ENCODE measurements at regions not wholly inside any gene's neighbourhood (a gene's known extent, or its start where the extent isn't known, plus 50 kb on each side); places are given as distances from the start of the nearest gene placed in this dataset.

DNA sequence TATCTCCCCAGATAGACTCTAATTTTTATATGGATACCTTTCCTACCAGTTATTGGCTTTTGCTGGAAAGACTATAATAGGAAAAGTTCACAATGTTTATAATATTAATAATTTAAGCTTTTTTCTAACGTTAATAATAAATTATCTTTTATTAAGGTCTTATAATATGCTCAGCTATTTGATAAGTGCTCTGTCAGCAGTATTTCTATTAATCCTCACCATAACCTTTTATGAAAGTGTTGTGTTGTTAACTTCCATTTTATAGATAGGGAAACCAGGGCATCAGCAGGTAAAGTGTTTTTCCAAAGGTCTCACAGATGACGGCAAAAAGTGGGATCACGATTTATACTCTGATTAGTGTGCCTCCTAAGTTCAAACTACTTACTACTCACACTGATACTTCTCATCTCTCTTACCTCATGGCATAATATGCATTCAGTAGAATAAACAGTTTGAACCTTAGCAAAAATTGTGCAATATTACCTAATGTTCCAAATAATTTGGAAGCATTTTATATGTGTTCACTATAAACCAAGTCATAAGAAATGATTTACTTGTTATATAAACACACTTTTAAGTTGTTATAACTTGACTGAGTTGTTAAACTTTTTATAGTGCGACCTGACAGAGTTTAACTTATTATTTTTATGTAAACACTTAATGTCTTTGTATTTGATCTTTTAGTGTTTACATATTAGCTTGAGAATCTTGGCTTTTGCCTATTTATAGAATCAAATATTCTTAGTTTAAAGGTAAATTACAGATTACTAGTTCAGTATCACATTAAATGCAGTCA lies 274.9 kb upstream of the DCBLD2 start:
- no peak for DNase-seq

DNA sequence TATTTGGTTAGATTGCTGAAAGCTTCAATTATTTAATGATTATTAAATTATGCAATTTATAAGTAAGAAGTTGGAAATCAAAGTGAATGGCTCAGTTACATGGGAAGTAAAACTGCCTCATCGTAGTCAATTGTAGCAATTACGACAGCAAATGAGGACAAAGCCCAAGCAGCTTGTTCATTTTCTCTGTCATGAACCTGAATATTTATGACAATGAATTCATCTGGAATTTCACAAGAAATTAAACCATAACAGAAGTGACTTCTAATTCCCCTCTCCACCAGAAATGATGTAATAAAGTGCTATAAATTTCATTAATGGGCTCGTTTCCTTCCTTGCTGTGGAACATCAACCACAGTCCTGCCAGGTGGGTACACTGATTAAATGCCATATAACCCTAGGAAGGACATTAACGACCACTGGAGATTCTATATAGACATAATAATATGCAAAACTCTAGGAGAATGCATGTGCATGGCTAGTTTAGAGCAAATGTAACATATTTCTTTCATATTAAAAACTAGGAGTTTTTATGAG lies 273.8 kb upstream of the DCBLD2 start:
- no peak for DNase-seq

DNA sequence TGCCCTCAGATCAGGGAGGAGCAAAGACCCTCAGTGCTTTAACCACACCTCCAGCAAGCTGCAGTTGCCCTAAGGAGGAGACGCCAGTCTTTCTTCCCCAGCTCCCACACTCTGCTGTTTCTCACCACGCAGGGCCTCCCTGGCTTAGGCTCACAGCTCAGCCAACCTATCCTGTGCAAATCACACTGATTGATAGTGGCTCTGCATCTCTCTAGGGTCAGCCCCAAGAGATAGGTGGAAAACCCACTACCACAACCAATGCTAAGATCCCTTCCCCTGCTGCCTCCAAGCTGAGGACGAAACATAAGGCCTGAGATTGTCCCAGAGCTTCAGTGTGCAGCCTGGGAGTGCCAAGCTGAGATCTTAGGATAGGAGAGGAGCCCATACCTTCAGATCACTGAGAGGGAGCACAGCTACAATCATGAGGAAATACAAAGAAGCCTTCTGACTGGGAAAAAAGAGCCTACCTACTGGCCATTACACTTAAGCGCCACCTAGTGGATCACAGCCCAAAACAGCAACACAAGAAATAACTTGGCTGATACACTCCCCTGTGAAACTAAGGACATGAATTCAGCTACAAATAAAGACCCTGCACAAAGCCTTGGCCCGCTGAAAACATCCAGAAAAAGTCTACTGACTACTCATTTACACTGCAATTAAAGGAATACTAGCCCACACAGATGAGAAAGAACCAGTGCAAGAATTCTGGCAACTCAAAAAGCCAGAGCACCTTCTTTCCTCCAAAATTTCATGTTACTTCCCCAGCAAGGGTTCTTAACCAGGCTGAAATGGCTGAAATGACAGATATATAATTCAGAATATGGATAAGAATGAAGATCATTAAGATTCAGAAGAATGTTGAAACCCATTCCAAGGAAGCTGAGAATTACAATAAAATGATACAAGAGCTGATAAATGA lies 271.5 kb upstream of the DCBLD2 start:
- DNase-seq = peak; percentile 49

GRCh38 chr3:99171800-99172199 lies 270.3 kb upstream of the DCBLD2 start:
- DNase-seq = no peak

DNA sequence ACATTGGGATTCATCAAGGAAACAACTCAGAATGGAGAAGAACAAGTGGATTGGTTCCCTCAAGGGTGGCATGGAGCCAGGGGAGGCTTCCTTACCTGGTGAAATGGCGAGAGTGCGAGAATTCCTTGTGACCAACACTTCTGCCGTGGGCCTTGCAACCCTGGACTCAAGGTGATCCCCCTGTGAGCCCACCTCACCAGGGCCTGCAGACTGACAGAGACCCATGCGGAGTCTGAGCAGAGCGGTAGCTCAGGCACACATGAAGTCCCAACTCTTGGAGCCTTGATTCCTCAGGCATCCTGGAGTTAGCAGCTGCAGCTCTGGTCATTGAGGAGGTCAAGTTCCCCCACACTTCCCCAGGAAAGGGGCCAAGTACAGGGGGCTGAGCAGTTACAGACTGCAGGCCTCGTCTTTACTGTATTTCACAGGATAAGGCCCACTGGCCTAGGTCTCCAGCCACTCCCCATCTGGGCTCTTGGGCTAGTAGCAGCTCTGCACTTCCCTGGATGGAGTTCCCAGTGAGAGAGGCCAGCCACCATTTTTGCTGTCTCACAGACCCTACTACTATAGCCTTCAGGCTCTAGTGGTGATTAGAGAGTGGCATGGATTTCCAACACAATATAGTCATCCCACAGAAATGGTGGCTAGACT lies 269.5 kb upstream of the DCBLD2 start:
- no peak for DNase-seq

DNA sequence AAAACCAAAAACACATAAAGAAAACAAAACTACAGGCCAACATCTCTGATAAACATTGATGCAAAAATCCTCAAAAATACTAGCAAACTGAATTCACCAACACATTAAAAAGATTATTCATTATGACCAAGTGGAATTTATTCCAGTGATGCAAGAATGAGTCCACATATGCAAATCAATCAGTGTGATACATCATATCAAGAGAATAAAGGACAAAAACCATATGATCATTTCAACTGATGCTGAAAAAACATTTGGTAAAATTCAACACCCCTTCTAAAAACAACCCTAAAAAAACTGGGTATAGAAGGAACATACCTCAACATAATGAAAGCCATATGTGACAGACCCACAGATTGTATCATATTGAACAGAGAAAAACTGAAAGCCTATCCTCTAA lies 265.6 kb upstream of the DCBLD2 start:
- DNase-seq = no peak

GRCh38 chr3:99163314-99163713 lies 261.8 kb upstream of the DCBLD2 start:
- DNase-seq = no peak

DNA sequence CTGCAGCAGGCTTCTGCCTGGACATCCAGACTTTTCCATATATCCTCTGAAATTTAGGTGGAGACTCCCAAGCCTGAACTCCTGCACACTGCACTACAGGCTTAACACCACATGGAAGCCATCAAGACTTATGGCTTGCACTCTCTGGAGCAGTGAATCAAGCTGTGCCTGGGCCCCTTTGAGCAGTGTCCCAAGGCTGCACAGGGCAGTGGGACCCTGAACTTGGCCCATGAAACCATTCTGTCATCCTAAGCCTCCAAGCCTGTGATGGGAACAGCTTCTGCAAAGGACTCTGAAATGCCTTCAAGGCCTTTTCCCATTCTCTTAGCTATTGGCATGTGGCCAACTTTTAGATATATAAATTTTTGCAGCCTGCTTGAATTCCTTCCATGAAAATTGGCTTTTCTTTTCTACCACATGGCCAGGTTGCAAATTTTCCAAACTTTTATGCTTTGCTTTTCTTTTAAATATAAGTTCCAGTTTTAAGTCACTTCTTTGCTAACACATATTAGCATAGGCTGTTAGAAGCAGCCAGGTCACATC lies 257.8 kb upstream of the DCBLD2 start:
- no peak for DNase-seq

DNA sequence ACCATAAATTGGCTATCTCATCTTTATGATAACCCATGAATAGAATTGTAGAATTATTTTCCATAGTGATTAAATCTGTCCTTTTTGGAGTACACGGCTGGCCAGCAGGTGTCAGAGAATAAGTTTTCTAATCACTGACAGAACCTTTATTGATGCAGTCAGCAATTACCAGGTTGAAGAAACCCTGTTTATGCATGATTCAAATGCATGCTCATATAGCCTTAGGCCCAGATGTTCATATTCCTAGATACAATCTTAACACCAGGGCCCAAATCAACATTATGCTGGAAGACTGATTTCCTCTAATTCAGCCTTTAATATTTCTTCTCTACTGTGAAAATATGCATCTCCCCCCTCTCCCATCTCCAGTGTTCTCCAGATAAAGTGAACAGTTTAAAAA lies 243.5 kb upstream of the DCBLD2 start:
- DNase-seq = no peak

- no peak for DNase-seq
Measured at GRCh38 chr3:99143493-99143892, 242.0 kb upstream of the DCBLD2 start.

- no peak for DNase-seq
Measured at GRCh38 chr3:99134986-99135385, 233.5 kb upstream of the DCBLD2 start.

- DNase-seq = no peak
Measured at GRCh38 chr3:99131876-99132275, 230.4 kb upstream of the DCBLD2 start.

DNA sequence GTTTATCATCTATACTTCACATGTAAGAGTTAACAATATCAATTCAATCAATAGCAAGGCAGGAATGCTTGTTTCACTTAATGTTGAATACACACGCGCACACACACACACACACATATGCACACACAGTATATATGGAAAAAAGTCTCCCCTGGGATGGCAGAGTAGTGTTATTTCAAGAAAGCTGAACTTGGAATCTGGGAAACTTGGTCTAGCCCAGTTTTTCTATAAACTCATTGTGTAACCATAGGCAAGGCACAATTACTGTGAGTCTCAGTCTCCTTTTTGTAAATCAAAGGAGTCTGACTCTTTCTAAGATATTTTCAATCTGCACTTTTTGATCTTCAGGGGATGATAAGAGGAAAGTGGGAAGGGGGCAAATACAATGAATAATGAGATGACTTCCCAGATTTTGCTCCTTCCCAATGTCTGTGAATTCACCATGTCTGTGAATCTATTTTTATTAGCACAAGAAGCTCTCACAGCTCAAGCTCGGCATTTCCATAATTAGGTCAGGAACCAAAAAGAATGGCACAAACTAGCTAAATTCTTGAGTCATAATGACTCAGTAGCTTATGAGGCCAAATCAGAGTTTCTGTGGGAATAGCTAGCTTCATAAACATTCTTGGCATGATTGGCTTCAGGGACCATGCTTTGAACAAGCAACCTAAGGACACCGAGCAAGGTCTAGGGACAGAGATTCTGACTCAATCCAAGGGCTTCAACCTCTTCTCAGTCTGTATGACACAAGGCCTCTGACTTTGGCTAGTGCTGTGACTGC lies 227.4 kb upstream of the DCBLD2 start:
- no peak for DNase-seq

DNA sequence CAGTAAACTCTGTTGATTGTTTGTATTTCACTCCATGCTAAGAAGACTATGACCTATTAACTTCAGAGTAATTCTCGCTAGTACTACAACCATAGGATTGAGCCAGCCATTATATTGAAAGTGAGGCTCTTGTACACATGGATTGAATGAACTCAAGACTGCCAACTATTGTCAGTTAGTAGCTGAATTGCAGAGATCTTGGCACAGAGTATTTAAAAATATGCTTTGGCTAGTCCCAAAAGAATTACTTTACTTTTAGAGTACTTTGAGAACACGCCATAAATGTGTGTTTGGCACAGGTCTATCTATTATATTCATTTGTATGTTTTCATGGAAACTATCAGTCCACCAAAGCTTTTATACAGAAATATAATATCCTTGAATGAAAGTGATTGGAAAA lies 226.7 kb upstream of the DCBLD2 start:
- DNase-seq = no peak

DNA sequence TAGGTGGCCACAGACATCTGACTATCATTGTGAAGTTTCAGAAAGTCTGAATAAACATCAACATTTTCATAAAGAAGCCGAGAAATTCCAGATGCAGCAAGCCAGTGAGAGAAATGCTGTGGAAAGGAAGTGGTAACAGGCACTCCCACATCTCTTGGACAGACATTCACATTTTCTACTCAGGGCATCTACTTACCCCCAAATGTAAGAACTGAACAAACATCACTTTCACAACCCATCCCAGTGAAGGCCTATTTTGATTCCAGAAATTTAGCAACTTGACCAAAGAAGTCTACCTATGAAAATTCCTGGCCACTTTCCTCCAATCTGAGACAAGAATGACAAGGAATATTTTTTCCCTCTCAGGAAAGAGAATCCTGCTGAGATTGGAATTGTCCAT lies 224.8 kb upstream of the DCBLD2 start:
- DNase-seq = no peak

GRCh38 chr3:99119385-99119784 lies 217.9 kb upstream of the DCBLD2 start:
- DNase-seq = no peak

DNA sequence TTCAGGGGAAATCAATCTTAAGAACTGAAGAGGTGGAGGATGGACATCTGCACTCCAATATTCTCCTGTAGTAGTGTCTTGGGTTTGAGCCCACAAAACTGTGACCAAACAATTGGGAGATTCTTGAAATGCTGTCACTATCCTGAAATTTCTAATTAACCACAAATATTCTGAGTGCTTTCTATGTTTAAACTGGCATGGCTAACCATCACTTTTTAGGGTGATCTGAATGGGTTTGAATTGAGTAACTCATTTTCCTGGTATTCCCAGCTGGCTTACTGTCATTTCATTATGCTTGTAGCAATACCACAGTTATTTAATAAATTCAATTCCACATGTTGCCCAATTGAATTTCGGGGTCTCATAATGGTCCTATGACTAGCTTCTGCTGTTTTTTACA lies 216.9 kb upstream of the DCBLD2 start:
- no peak for DNase-seq

GRCh38 chr3:99114565-99115291 lies 213.2 kb upstream of the DCBLD2 start:
- DNase-seq = no peak

DNA sequence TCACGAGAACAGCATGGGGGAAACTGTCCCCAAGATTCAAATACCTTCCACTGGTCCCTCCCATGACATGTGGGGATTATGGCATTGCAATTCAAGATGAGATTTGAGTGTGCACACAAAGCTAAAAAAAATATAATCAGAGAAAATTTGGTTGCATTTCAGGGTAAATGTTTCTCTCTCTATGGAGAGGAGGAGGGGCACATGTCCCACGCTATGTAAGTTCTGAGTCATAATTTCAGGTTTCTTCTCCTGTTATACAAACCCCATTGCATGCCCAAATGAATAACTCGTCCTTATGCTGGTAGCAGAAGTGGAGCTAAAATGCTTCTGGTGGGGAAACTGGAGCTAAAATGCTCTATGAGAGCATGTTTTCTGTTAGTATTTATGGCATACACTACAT lies 209.7 kb upstream of the DCBLD2 start:
- no peak for DNase-seq

DNA sequence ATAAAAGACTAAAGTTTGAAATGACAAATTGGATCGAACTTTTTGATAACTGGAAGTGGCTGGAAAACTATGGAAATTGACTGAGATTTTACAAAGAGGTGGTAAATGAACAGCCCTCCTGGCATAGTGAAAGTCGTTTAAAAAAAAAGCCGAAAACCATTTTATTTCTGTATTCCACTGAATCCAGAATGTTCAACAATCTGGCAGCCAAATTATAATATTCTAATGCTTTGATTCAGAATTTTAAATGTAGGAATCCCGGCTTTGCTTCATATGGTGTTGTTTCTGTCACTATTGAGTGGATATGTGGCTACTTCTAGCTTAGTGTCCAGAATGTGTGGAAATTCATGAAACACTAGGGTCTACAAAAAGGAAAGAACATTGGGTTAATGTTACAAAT lies 208.9 kb upstream of the DCBLD2 start:
- no peak for DNase-seq

- no peak for DNase-seq
Measured at GRCh38 chr3:99108508-99108907, 207.0 kb upstream of the DCBLD2 start.

GRCh38 chr3:99094606-99095005 lies 193.1 kb upstream of the DCBLD2 start:
- no peak for DNase-seq

Data from femur (tissue), 1 donor.